Activated naive CD4-positive, alpha-beta T cell treated with anti-CD3 and anti-CD28 coated beads, Interleukin-2, amount 50 U/mL, for 72 hours (primary cell): ENCODE measurements at regions not wholly inside any gene's neighbourhood (a gene's known extent, or its start where the extent isn't known, plus 50 kb on each side); places are given as distances from the start of the nearest gene placed in this dataset.

ENCODE experiments used
- ATAC-seq, 2 donors: fragments of 150-1000 bp; cut with Tn5 transposase; 2 replicates each; pipeline ENCODE4 v1.10.0; 2021; ENCODE audit warnings: mild to moderate bottlenecking in 2 of 2, moderate library complexity in 2 of 2
- DNase-seq, 2 donors: peaks; one replicate each; pipeline ENCODE4 v3.0.0; 2021 to 2022; ENCODE audit warnings: low spot score in 2 of 2
- H3K27ac Mint-ChIP-seq, 2 donors: one replicate each; pipeline ENCODE4 v1.8.0; 2022; ENCODE audit warnings: mild to moderate bottlenecking in 2 of 2, mixed read lengths in 2 of 2
- H3K36me3 Mint-ChIP-seq, 2 donors: one replicate each; pipeline ENCODE4 v1.8.0; 2022; ENCODE audit warnings: mixed read lengths in 2 of 2
- H3K9me3 Mint-ChIP-seq, 2 donors: one replicate each; pipeline ENCODE4 v1.8.0; 2022; ENCODE audit warnings: mixed read lengths in 2 of 2

GRCh38 chr9:2916382-2916985 is 72.6 kb upstream of the PUM3 start:
- DNase-seq (no peak), ATAC-seq (peak in 1 of 2 donors; percentile 28)
- Mint-ChIP-seq H3K27ac (no peak overlapping the region), H3K9me3 (no peaks in the 10 kb centered on the region), H3K36me3 (peaks cover 0 to 6% of the 10 kb centered on the region in 2 donors)

GRCh38 chr9:2913026-2913425 is 69.1 kb upstream of the PUM3 start:
- peaks cover 0 to 6% of the 10 kb centered on the region in 2 donors for H3K36me3 Mint-ChIP-seq

GRCh38 chr9:2907411-2907810 is 63.5 kb upstream of the PUM3 start:
- H3K27ac Mint-ChIP-seq: no peak overlapping the region

More at GRCh38 chr9:2913026-2913425, 69.1 kb upstream of the PUM3 start:
- no peak for ATAC-seq
- no peak for DNase-seq
- no peaks in the 10 kb centered on the region for H3K9me3 Mint-ChIP-seq
- no peak overlapping the region for H3K27ac Mint-ChIP-seq

GRCh38 chr9:2904242-2904930 is 60.5 kb upstream of the PUM3 start:
- no peak overlapping the region for H3K27ac Mint-ChIP-seq
- H3K36me3 Mint-ChIP-seq: no peaks in the 10 kb centered on the region
- DNase-seq (no peak), ATAC-seq (no peak)
- peaks cover 4 to 7% of the 10 kb centered on the region in 2 donors for H3K9me3 Mint-ChIP-seq

More at GRCh38 chr9:2907411-2907810, 63.5 kb upstream of the PUM3 start:
- DNase-seq: no peak
- no peak for ATAC-seq
- H3K9me3 Mint-ChIP-seq: no peaks in the 10 kb centered on the region
- no peaks in the 10 kb centered on the region for H3K36me3 Mint-ChIP-seq
